OCI-LY1 (cell line): ENCODE measurements at regions not wholly inside any gene's neighbourhood (a gene's known extent, or its start where the extent isn't known, plus 50 kb on each side); places are given as distances from the start of the nearest gene placed in this dataset.

Source experiments
- H2AFZ ChIP-seq: fragments of 200-600 bp; sonication (generic), shearing (Covaris generic); 2 replicates; pipeline ENCODE4 v1.6.0; 2014; ENCODE audit warnings: antibody characterized with exemption, mild to moderate bottlenecking, low read length
- H3F3A ChIP-seq: fragments of 200-600 bp; sonication (generic), shearing (Covaris generic); 2 replicates; pipeline ENCODE4 v1.6.0; 2014; ENCODE audit warnings: mild to moderate bottlenecking, antibody characterized with exemption, low read length, moderate library complexity; ENCODE audit not compliant: insufficient read depth
- H3K27ac ChIP-seq: fragments of 200-600 bp; sonication (generic); 2 replicates; pipeline ENCODE4 v1.5.1; 2014; ENCODE audit warnings: low read length, mixed run types, mild to moderate bottlenecking, low read depth; ENCODE audit not compliant: poor library complexity, severe bottlenecking
- H3K27me3 ChIP-seq: fragments of 200-600 bp; sonication (generic); 2 replicates; pipeline ENCODE4 v1.6.0; 2014; ENCODE audit warnings: antibody characterized with exemption, mild to moderate bottlenecking, low read length, moderate library complexity; ENCODE audit not compliant: insufficient read depth
- H3K36me3 ChIP-seq: fragments of 200-600 bp; sonication (generic); 2 replicates; pipeline ENCODE4 v1.6.1; 2014; ENCODE audit warnings: mild to moderate bottlenecking, antibody characterized with exemption, low read length, moderate library complexity, mixed read lengths; ENCODE audit not compliant: insufficient read depth
- H3K4me1 ChIP-seq: fragments of 200-600 bp; sonication (generic); 2 replicates; pipeline ENCODE4 v1.5.1; 2014; ENCODE audit warnings: mild to moderate bottlenecking, low read length, moderate library complexity; ENCODE audit not compliant: insufficient read depth, severe bottlenecking
- H3K4me2 ChIP-seq: fragments of 200-600 bp; sonication (generic), shearing (Covaris generic); 2 replicates; pipeline ENCODE4 v1.6.1; 2014; ENCODE audit warnings: low read length
- H3K4me3 ChIP-seq: fragments of 200-600 bp; sonication (generic); 2 replicates; pipeline ENCODE4 v1.5.1; 2014; ENCODE audit warnings: low read length, low read depth, mild to moderate bottlenecking, mixed read lengths; ENCODE audit not compliant: poor library complexity, severe bottlenecking
- H3K79me2 ChIP-seq: fragments of 200-600 bp; shearing (Covaris generic); 2 replicates; pipeline ENCODE4 v1.6.1; 2016; ENCODE audit warnings: mixed run types, low read length, mixed read lengths; ENCODE audit not compliant: insufficient read depth
- H3K9ac ChIP-seq: fragments of 200-600 bp; sonication (generic), shearing (Covaris generic); 2 replicates; pipeline ENCODE4 v1.6.1; 2014; ENCODE audit warnings: mild to moderate bottlenecking, low read length, mixed read lengths
- H3K9me2 ChIP-seq: fragments of 200-600 bp; sonication (generic), shearing (Covaris generic); 2 replicates; pipeline ENCODE4 v1.6.1; 2014; ENCODE audit warnings: low read depth, mild to moderate bottlenecking, low read length, mixed read lengths
- H3K9me3 ChIP-seq: fragments of 200-600 bp; shearing (Covaris generic); 2 replicates; pipeline ENCODE4 v1.6.1; 2014; ENCODE audit warnings: low read length, mixed read lengths
- H4K20me1 ChIP-seq: fragments of 200-600 bp; sonication (generic), shearing (Covaris generic); 2 replicates; pipeline ENCODE4 v1.6.0; 2016; ENCODE audit warnings: mild to moderate bottlenecking, low read length; ENCODE audit not compliant: insufficient read depth
- CTCF ChIP-seq: fragments of 200-600 bp; sonication (generic), shearing (Covaris generic); IDR thresholded peaks from 2 replicates; pipeline ENCODE4 v1.5.1; 2017; ENCODE audit warnings: mild to moderate bottlenecking, antibody characterized with exemption, low read length, moderate library complexity, mixed read lengths
- EZH2 ChIP-seq: fragments of 200-600 bp; sonication (generic), shearing (Covaris generic); IDR thresholded peaks from 2 replicates; pipeline ENCODE4 v1.8.0; 2017; ENCODE audit warnings: borderline replicate concordance, mixed run types, mild to moderate bottlenecking, antibody characterized with exemption, low read length, moderate library complexity, mixed read lengths

- no peak overlapping the region for H3K9ac ChIP-seq
- H4K20me1 ChIP-seq = no peaks in the 10 kb centered on the region
- no peak overlapping the region for H3K27ac ChIP-seq
- no peaks in the 10 kb centered on the region for H3K4me1 ChIP-seq
- no peak overlapping the region for H3K4me2 ChIP-seq
- no peaks in the 10 kb centered on the region for H3K36me3 ChIP-seq
- no peak for TF ChIP-seq CTCF
- H3K9me2 ChIP-seq = no peaks in the 10 kb centered on the region
- H3F3A ChIP-seq = no peaks in the 10 kb centered on the region
- no peaks in the 10 kb centered on the region for H3K79me2 ChIP-seq
- H2AFZ ChIP-seq = no peak overlapping the region
- no peak overlapping the region for H3K4me3 ChIP-seq
- no peaks in the 10 kb centered on the region for H3K9me3 ChIP-seq
- no peaks in the 10 kb centered on the region for H3K27me3 ChIP-seq
Observed at GRCh38 chr20:59453759-59454560, 150.4 kb upstream of the PHACTR3 start.

- no peak overlapping the region for H3K27ac ChIP-seq
- H3K9me2 ChIP-seq = no peaks in the 10 kb centered on the region
- no peaks in the 10 kb centered on the region for H3K9me3 ChIP-seq
- H3K4me1 ChIP-seq = no peaks in the 10 kb centered on the region
- no peak overlapping the region for H3K4me3 ChIP-seq
- H3K4me2 ChIP-seq = no peak overlapping the region
- H3K36me3 ChIP-seq = no peaks in the 10 kb centered on the region
- H3K9ac ChIP-seq = no peak overlapping the region
- no peaks in the 10 kb centered on the region for H3K27me3 ChIP-seq
- no peaks in the 10 kb centered on the region for H3F3A ChIP-seq
- peak; percentile 61 for TF ChIP-seq CTCF
- no peak for TF ChIP-seq EZH2
- H4K20me1 ChIP-seq = no peaks in the 10 kb centered on the region
- H2AFZ ChIP-seq = no peak overlapping the region
- H3K79me2 ChIP-seq = no peaks in the 10 kb centered on the region
Observed at GRCh38 chr20:59455402-59456341, 148.7 kb upstream of the PHACTR3 start.

- TF ChIP-seq CTCF = no peak
- TF ChIP-seq EZH2 = no peak
- H3K4me1 ChIP-seq = no peaks in the 10 kb centered on the region
- H3K9me3 ChIP-seq = no peaks in the 10 kb centered on the region
- H3F3A ChIP-seq = no peaks in the 10 kb centered on the region
- no peak overlapping the region for H3K9ac ChIP-seq
- no peak overlapping the region for H3K4me3 ChIP-seq
- H2AFZ ChIP-seq = no peak overlapping the region
- no peak overlapping the region for H3K4me2 ChIP-seq
- H3K9me2 ChIP-seq = no peaks in the 10 kb centered on the region
- H3K36me3 ChIP-seq = no peaks in the 10 kb centered on the region
- H3K27me3 ChIP-seq = no peaks in the 10 kb centered on the region
- H3K27ac ChIP-seq = no peak overlapping the region
- H3K79me2 ChIP-seq = no peaks in the 10 kb centered on the region
- no peaks in the 10 kb centered on the region for H4K20me1 ChIP-seq
Observed at GRCh38 chr20:59456342-59457279, 147.7 kb upstream of the PHACTR3 start.
